ENCODE measurements at regions not wholly inside any gene's neighbourhood (a gene's known extent, or its start where the extent isn't known, plus 50 kb on each side); places are given as distances from the start of the nearest gene placed in this dataset.

DNA sequence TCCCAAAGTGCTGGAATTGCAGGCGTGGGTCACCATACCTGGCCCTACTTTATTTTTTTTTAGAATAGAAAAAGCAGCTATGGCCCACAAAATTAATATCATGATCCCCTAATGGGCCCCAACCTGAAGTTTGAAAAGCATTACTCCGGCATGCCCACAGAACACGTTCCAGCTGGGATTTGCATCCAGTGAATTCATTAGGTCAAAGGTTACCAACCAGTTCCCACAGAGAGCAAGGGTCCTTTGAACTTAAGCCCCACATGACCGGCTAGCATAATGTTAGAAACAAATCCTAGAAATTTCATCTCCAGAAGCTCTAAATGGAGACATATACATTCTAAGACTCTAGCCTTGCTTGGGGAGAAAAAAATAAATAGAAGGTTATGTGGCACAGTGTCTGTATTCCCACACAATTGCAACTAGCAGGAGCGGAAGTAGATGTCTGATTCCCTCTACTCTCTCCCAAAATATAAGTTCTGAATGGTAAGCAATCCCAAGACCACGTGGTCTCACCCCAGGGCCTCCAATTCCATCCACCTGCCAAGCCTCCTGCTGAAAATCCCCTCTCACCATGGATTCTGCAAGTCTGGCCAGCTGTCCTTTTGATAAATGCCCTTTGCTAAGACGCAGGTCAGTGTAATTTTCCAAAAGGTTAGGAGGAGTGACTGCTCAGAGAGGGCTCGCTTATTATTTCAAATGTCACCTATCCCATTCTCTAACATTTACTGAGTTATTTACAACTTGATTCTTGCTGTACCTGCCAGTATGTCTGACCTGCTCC lies 395.8 kb downstream of the NPIPA8 start:
- TF ChIP-seq, protein P1, sequence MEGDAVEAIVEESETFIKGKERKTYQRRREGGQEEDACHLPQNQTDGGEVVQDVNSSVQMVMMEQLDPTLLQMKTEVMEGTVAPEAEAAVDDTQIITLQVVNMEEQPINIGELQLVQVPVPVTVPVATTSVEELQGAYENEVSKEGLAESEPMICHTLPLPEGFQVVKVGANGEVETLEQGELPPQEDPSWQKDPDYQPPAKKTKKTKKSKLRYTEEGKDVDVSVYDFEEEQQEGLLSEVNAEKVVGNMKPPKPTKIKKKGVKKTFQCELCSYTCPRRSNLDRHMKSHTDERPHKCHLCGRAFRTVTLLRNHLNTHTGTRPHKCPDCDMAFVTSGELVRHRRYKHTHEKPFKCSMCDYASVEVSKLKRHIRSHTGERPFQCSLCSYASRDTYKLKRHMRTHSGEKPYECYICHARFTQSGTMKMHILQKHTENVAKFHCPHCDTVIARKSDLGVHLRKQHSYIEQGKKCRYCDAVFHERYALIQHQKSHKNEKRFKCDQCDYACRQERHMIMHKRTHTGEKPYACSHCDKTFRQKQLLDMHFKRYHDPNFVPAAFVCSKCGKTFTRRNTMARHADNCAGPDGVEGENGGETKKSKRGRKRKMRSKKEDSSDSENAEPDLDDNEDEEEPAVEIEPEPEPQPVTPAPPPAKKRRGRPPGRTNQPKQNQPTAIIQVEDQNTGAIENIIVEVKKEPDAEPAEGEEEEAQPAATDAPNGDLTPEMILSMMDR (IDR thresholded peaks at IDR 0.05; ENCODE audit: low read depth, low read length) = no peak

DNA sequence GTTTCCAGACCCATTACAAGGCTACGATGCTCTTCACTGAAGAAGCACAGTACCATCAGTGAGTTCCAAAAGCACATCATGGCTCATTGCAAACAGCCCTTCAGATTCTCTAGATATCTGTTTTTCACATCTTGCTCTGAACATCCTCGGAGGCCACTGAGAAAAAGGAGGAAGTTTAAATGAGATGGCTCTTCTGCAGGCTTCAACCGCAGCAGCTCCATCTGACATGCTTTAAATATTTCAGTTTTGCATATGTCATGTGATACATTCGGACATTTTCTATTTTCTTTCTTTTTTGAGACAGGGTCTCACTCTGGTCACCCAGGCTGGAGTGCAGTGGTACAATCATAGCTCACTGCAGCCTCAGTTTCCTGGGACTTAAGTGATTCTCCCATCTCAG lies 396.8 kb downstream of the NPIPA8 start:
- H3K4me3 ChIP-seq (ENCODE audit: low read depth, low read length) = no peak overlapping the region
- TF ChIP-seq, protein P1 (IDR thresholded peaks at IDR 0.05; ENCODE audit: low read depth, low read length) = no peak

More for the DNA sequence above, 395.8 kb downstream of the NPIPA8 start:
- H3K4me3 ChIP-seq (ENCODE audit: low read depth, low read length) = no peak overlapping the region

DNA sequence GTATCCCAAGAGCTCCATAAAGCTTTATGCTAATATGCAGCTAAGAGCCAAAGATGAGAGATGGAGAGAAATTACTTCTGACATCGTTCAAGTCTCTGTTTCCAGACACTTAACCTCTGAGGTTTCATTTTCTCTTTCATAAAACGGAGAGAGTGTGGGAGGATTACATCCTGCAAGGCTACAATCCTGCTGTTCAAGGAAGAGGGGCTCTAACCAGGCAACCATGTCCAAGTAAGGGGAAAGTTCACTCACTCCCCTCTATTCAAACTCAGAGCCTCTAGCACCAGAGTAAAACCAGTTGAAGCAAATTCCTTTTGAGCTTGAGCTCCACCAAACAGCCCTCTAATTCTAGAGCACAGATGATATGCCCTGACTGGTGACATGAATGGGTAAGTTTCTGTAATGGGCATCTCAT lies 397.4 kb downstream of the NPIPA8 start:
- TF ChIP-seq, protein P1 (IDR thresholded peaks at IDR 0.05; ENCODE audit: low read depth, low read length) = no peak
- no peak overlapping the region for H3K4me3 ChIP-seq (ENCODE audit: low read depth, low read length)

DNA sequence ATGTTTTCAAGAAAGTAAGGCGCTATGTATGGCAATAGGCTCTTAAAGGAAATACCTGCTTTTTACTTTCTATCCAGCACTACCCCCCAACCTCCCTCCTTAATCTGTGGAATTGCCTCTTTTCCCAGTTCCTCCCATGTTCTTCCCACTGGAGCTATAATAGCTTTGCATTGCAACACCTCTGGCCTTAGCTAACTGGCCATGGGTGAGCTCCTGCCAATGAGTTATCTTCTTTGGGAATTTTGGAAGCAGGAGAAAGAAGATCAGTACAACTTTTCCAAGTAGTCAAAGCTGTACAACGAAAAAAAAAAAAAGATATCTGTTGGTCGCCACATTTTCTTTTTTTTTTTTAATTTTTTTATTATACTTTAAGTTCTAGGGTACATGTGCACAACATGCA lies 398.0 kb downstream of the NPIPA8 start:
- TF ChIP-seq, protein P1 (IDR thresholded peaks at IDR 0.05; ENCODE audit: low read depth, low read length) = no peak
- H3K4me3 ChIP-seq (ENCODE audit: low read depth, low read length) = no peak overlapping the region

DNA sequence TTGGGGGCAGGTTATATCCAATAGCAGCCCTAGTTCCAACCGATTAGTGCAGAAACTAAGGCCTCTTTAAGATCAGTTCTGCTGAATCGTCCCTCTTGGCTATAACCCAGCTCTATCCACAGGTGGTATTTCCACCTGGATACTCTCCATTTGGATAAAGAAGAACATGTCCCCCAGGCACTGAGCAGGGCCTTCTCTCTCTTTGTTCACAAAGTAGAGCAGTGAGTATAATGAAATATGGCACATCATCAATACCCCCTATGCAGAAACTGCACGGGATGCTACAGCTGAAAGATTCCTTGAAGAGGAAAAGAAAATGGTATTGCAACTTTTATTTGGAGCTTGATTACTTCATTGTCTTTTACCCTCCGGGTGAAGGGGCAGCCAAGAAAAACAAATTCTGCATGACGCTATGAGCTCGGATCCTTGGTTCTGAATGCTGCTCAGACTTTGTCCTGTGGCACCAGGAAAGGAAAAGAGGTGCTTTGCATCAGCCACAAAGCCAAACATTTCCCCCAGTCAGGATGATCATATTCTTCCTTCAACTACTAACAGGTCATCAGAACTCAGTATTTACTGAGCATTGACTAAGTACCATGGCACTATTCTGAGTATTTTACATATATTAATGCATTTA lies 399.7 kb downstream of the NPIPA8 start:
- TF ChIP-seq, protein P1 (IDR thresholded peaks at IDR 0.05; ENCODE audit: low read depth, low read length) = no peak
- no peak overlapping the region for H3K4me3 ChIP-seq (ENCODE audit: low read depth, low read length)

DNA sequence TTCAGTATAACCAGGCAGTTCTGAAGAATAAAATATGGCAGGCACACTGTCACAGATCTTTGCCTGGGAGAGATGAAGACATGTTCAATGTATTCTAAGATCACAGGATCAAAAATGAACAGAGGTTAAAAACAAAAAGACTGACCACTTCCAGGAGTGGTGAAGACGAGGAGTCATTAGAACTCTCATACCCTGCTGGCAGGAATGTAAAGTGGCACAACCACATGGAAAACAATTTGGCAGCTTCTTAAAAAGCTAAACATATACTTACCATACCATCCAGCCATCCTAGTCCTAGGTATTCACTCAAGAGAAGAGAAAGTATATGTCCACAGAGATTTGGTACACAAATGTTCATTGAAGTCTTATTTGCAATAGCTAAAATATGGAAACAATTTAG lies 406.3 kb downstream of the NPIPA8 start:
- H3K4me3 ChIP-seq (ENCODE audit: low read depth, low read length) = no peak overlapping the region
- TF ChIP-seq, protein P1 (IDR thresholded peaks at IDR 0.05; ENCODE audit: low read depth, low read length) = no peak

DNA sequence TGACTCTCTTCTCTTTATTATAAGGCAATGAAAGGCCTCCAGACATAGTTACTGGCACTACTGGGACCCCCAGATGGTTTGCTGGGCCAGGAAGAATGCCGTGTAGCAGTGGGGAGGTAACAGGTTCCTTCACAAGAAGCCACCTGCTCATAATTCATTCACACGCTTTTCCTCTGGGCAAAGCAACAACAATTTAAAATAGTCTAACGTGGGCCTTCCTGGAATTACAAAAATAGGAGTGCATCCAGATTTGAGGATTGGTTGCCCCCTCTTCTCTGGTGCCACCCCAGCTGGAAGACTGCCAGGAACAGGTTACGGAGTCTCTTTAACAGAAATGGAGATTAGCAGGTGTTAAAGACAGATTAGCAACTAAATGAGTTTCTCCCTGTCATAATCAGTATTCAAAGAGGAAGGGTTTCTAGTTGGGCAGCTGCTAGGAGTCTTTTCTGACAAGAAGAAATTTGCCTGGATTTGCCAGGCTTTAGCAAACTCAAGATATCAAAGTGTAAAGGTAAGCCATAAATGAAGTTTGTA lies 409.6 kb downstream of the NPIPA8 start:
- no peak overlapping the region for H3K4me3 ChIP-seq (ENCODE audit: low read depth, low read length)

More for the DNA sequence above, 409.6 kb downstream of the NPIPA8 start:
- TF ChIP-seq, protein P1 (IDR thresholded peaks at IDR 0.05; ENCODE audit: low read depth, low read length) = no peak

Data from WI38 (cell line).